PC-9 (cell line): ENCODE measurements at regions not wholly inside any gene's neighbourhood (a gene's known extent, or its start where the extent isn't known, plus 50 kb on each side); places are given as distances from the start of the nearest gene placed in this dataset.

Source experiments
- BruUV-seq: library from RNA; stranded (reverse); fragments of 400-500 nt; replicated peaks from 2 replicates; lab custom pipeline; 2021; lab: Mats Ljungman, UMichigan
- CTCF ChIA-PET: fragments of 300-600 bp; sonication (Branson Sonifier 250); formaldehyde crosslinking; loops from one replicate; lab custom pipeline; 2022; ENCODE audit warnings: antibody characterized with exemption; lab: Charles Lee
- POLR2A ChIA-PET: fragments of 300-600 bp; sonication (Branson Sonifier 250); formaldehyde crosslinking; loops from one replicate; lab custom pipeline; 2022; ENCODE audit warnings: antibody characterized with exemption; ENCODE audit not compliant: unreplicated experiment; lab: Charles Lee
- DNase-seq, 2 experiments: peaks; one replicate each; pipeline versions ENCODE4 v3.0.0 to v3.0.0-alpha.2; 2015 to 2022; ENCODE audit warnings: mixed read lengths in 1 of 2
- H2AFZ ChIP-seq: fragments of 200-600 bp; sonication (generic); 2 replicates; pipeline ENCODE4 v1.8.1; 2017; ENCODE audit warnings: antibody characterized with exemption
- H3F3A ChIP-seq: fragments of 200-600 bp; sonication (generic); 2 replicates; pipeline ENCODE4 v1.8.1; 2017; ENCODE audit warnings: antibody characterized with exemption, mild to moderate bottlenecking, low read depth; ENCODE audit not compliant: insufficient read depth
- H3K27ac ChIP-seq: fragments of 200-600 bp; sonication (generic); 2 replicates; pipeline ENCODE4 v1.6.1; 2016; ENCODE audit warnings: mixed run types
- H3K27me3 ChIP-seq: fragments of 200-600 bp; sonication (generic); 2 replicates; pipeline ENCODE4 v1.6.1; 2016; ENCODE audit warnings: low read depth, mixed run types; ENCODE audit not compliant: insufficient read depth
- H3K36me3 ChIP-seq: fragments of 200-600 bp; sonication (generic); 2 replicates; pipeline ENCODE4 v1.6.1; 2016; ENCODE audit warnings: low read depth, mixed run types
- H3K4me1 ChIP-seq: fragments of 200-600 bp; sonication (generic); replicated peaks from 2 replicates; pipeline ENCODE4 v1.6.1; 2016; ENCODE audit warnings: mixed run types; ENCODE audit not compliant: insufficient read depth
- H3K4me2 ChIP-seq: fragments of 200-600 bp; sonication (generic); 2 replicates; pipeline ENCODE4 v1.6.1; 2017; ENCODE audit warnings: mixed run types
- H3K4me3 ChIP-seq: fragments of 200-600 bp; sonication (generic); 2 replicates; pipeline ENCODE4 v1.6.1; 2016; ENCODE audit warnings: mixed run types
- H3K79me2 ChIP-seq: fragments of 200-600 bp; sonication (generic); 2 replicates; pipeline ENCODE4 v1.6.1; 2017; ENCODE audit warnings: low read depth, mixed run types
- H3K9me2 ChIP-seq: fragments of 200-600 bp; sonication (generic); 2 replicates; pipeline ENCODE4 v1.8.1; 2017; ENCODE audit warnings: mild to moderate bottlenecking; ENCODE audit not compliant: insufficient read depth
- H3K9me3 ChIP-seq: fragments of 200-600 bp; sonication (generic); 2 replicates; pipeline ENCODE4 v1.8.1; 2016; ENCODE audit warnings: low read depth; ENCODE audit not compliant: insufficient read depth
- H4K20me1 ChIP-seq: fragments of 200-600 bp; sonication (generic); 2 replicates; pipeline ENCODE4 v1.8.1; 2017; ENCODE audit not compliant: insufficient read depth
- CTCF ChIP-seq: fragments of 200-600 bp; sonication (generic); conservative IDR thresholded peaks from 2 replicates; pipeline ENCODE4 v1.6.1; 2017; ENCODE audit warnings: mixed run types, antibody characterized with exemption, mild to moderate bottlenecking, moderate library complexity
- EZH2 ChIP-seq: fragments of 200-600 bp; sonication (generic); IDR thresholded peaks from 2 replicates; pipeline ENCODE4 v1.8.0; 2017; ENCODE audit warnings: antibody characterized with exemption, low read depth
- intact Hi-C: fragments of 100-400 bp; cut with micrococcal nuclease; formaldehyde crosslinking; loops from one replicate; pipeline ENCODE4 v1.10.0; 2022; ENCODE audit not compliant: unreplicated experiment

DNA sequence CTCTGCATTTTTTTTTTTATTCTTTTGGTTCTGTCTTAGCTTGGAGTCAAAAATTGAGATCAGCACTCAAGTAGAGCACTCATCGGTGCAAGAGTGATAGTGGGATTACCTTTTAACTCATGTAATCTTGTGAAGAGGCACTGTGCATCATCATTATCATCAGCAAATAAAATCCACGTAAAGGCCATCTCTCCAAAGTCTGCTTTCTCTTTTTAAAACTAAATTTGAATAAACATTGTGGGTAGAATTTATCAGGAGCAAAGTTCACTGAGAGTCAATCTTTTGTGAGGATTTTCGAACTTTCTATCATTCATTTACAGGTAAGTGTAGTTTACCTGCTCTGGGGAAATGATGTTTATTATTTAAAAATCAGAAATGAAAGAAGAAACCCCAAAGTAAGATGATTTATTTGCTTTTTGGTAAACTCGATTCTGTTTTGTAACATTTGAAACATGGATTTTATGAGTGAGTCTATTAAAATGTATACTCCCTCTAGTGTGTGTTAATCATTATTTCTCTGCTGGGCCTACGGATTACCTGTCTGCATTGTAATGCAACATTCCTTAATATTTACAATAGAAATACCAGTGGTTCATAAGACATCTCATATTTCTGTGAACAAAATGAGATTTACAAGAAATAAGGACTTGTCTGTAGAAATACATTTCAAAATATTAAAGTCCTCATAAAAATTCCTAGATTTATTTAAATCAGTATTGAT, 327.7 kb upstream of the NAALADL2 start:
- ChIA-PET POLR2A (no interaction called here), CTCF (no interaction called here)
- Histone ChIP-seq H3K9me2 (no peaks in the 10 kb centered on the region), H3K36me3 (no peaks in the 10 kb centered on the region), H3K79me2 (no peaks in the 10 kb centered on the region), H4K20me1 (no peaks in the 10 kb centered on the region), H2AFZ (no peak overlapping the region), H3K4me3 (no peak overlapping the region), H3K27me3 (no peaks in the 10 kb centered on the region), H3K9me3 (no peaks in the 10 kb centered on the region), H3K4me2 (no peak overlapping the region), H3F3A (no peaks in the 10 kb centered on the region), H3K27ac (no peak overlapping the region), H3K4me1 (no peaks in the 10 kb centered on the region)
- no TSS peak for BruUV-seq
- no peak for DNase-seq
- no peak for TF ChIP-seq EZH2
- TF ChIP-seq CTCF, result no peak
- intact Hi-C loops, result loop anchor here (5.0 kb wide), 1 partner anchor 89 kb away; no protein-coding TSS in a partner anchor

- no peak overlapping the region for H3K27ac ChIP-seq
- ChIA-PET POLR2A (no interaction called here), CTCF (no interaction called here)
- no peak overlapping the region for H3K4me3 ChIP-seq
- no peak overlapping the region for H3K4me2 ChIP-seq
- no peaks in the 10 kb centered on the region for H3K27me3 ChIP-seq
- no peaks in the 10 kb centered on the region for H3K9me3 ChIP-seq
- no peaks in the 10 kb centered on the region for H3K4me1 ChIP-seq
- intact Hi-C loops, result loop anchor here (5.0 kb wide), 1 partner anchor 90 kb away; no protein-coding TSS in a partner anchor
- TF ChIP-seq EZH2 (no peak), CTCF (no peak)
- BruUV-seq, result no TSS peak
- H4K20me1 ChIP-seq, result no peaks in the 10 kb centered on the region
- no peaks in the 10 kb centered on the region for H3K36me3 ChIP-seq
- H3K9me2 ChIP-seq, result no peaks in the 10 kb centered on the region
- no peaks in the 10 kb centered on the region for H3K79me2 ChIP-seq
- DNase-seq, result no peak
- H3F3A ChIP-seq, result no peaks in the 10 kb centered on the region
- no peak overlapping the region for H2AFZ ChIP-seq
Measured at GRCh38 chr3:174532216-174532615, 326.9 kb upstream of the NAALADL2 start.

GRCh38 chr3:174532776-174533175, 326.4 kb upstream of the NAALADL2 start:
- H3K4me1 ChIP-seq, result no peaks in the 10 kb centered on the region
- no peak overlapping the region for H3K27ac ChIP-seq
- H3K9me3 ChIP-seq, result no peaks in the 10 kb centered on the region
- POLR2A ChIA-PET, result no interaction called here
- H3F3A ChIP-seq, result no peaks in the 10 kb centered on the region
- no peak for DNase-seq
- TF ChIP-seq EZH2, result no peak
- no peaks in the 10 kb centered on the region for H4K20me1 ChIP-seq
- no peaks in the 10 kb centered on the region for H3K27me3 ChIP-seq
- intact Hi-C loops, result loop anchor here (5.0 kb wide), 1 partner anchor 90 kb away; no protein-coding TSS in a partner anchor
- H3K9me2 ChIP-seq, result no peaks in the 10 kb centered on the region; the same call in 1 of the 2 replicates
- no peak overlapping the region for H2AFZ ChIP-seq
- H3K4me3 ChIP-seq, result no peak overlapping the region
- H3K79me2 ChIP-seq, result no peaks in the 10 kb centered on the region
- no peaks in the 10 kb centered on the region for H3K36me3 ChIP-seq
- no peak overlapping the region for H3K4me2 ChIP-seq
- CTCF ChIA-PET, result no interaction called here
- no TSS peak for BruUV-seq
